Glomerular endothelial cell (primary cell): ENCODE measurements at regions not wholly inside any gene's neighbourhood (a gene's known extent, or its start where the extent isn't known, plus 50 kb on each side); places are given as distances from the start of the nearest gene placed in this dataset.
"Not testable (repeated sequence)": the region's sequence is repeated elsewhere in the genome, so short reads cannot be mapped to it uniquely, and the experiment has no call there.

ENCODE experiments used
- DNase-seq: peaks from one replicate; pipeline ENCODE4 v3.0.0-alpha.2; 2011; ENCODE audit warnings: low read depth, low spot score; ENCODE audit errors: extremely low read depth

GRCh38 chr5:92145852-92146251 lies 762.7 kb upstream of the ARRDC3 start:
- DNase-seq = no peak

- DNase-seq = no peak
Measured at GRCh38 chr5:92144824-92145223, 761.7 kb upstream of the ARRDC3 start.

- not testable (repeated sequence) for DNase-seq
Measured at GRCh38 chr5:92132294-92132908, 749.3 kb upstream of the ARRDC3 start.

GRCh38 chr5:92126182-92126581 lies 743.1 kb upstream of the ARRDC3 start:
- DNase-seq = no peak

- no peak for DNase-seq
Measured at GRCh38 chr5:92119110-92119509, 736.0 kb upstream of the ARRDC3 start.

- DNase-seq = no peak
Measured at GRCh38 chr5:92106808-92107207, 723.7 kb upstream of the ARRDC3 start.

GRCh38 chr5:92104126-92104525 lies 721.0 kb upstream of the ARRDC3 start:
- DNase-seq = no peak

GRCh38 chr5:92102313-92102712 lies 719.2 kb upstream of the ARRDC3 start:
- DNase-seq = no peak

GRCh38 chr5:92092239-92092638 lies 709.1 kb upstream of the ARRDC3 start:
- DNase-seq = no peak

GRCh38 chr5:92086059-92086811 lies 703.1 kb upstream of the ARRDC3 start:
- no peak for DNase-seq

GRCh38 chr5:92081958-92082712 lies 699.0 kb upstream of the ARRDC3 start:
- DNase-seq = no peak

- no peak for DNase-seq
Measured at GRCh38 chr5:92070786-92071185, 687.7 kb upstream of the ARRDC3 start.

- no peak for DNase-seq
Measured at GRCh38 chr5:92064993-92065392, 681.9 kb upstream of the ARRDC3 start.

GRCh38 chr5:92051741-92052140 lies 668.6 kb upstream of the ARRDC3 start:
- no peak for DNase-seq

- no peak for DNase-seq
Measured at GRCh38 chr5:92050970-92051369, 667.9 kb upstream of the ARRDC3 start.

- DNase-seq = no peak
Measured at GRCh38 chr5:92041911-92042660, 659.0 kb upstream of the ARRDC3 start.

- DNase-seq = no peak
Measured at GRCh38 chr5:92041206-92041605, 658.1 kb upstream of the ARRDC3 start.

GRCh38 chr5:92029792-92030191 lies 646.7 kb upstream of the ARRDC3 start:
- not testable (repeated sequence) for DNase-seq

- no peak for DNase-seq
Measured at GRCh38 chr5:92023555-92023954, 640.4 kb upstream of the ARRDC3 start.

GRCh38 chr5:92023141-92023471 lies 640.0 kb upstream of the ARRDC3 start:
- DNase-seq = no peak

GRCh38 chr5:92022415-92023140 lies 639.5 kb upstream of the ARRDC3 start:
- no peak for DNase-seq
